Activated CD4-positive, alpha-beta T cell treated with anti-CD3 and anti-CD28 coated beads, Interleukin-2, amount 50 U/mL, for 1 hour (primary cell): ENCODE measurements at regions not wholly inside any gene's neighbourhood (a gene's known extent, or its start where the extent isn't known, plus 50 kb on each side); places are given as distances from the start of the nearest gene placed in this dataset.
"Not testable (repeated sequence)": the region's sequence is repeated elsewhere in the genome, so short reads cannot be mapped to it uniquely, and the experiment has no call there.

ENCODE experiments used
- DNase-seq: peaks from one replicate; pipeline ENCODE4 v3.0.0-alpha.2; 2020

DNA sequence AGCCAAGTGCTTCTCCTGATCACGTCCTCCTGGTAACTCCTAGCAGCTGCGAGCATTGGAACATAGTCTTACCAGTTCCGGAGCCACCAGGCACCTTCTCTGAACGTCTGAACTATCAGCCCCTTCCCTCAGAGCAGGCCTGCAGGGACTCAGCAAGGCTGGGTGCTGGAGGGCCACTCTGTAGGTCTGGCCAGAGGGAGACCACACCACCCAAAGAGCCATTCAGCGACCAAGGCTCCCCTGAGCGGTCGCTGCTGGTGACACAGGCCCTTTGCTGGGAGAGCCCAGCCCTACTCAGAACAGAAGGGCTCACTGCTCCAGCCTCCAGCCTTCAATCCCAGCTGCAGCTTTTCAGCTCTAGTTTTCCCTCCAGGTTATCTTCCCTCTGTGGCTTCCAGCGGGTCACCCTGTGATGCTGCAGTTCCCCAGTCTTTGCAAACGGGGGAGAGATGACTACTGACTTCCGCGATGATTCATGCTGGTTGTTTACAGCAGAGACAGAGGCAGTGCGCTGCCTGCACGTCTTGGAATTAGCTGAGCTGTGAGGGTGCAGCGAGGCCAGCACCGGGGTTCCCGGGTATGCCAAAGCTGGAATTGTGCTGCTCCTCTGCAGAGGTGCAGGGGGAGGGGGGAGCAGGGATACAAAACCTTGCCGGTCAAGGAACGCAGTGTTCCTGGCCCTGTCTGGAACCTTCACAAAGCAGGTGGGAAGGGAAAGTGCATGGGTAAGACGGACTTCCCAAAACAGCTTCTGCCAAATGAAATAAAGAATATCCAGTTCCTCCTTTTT lies 161.4 kb downstream of the LY86 start:
- DNase-seq = no peak

GRCh38 chr6:6750594-6751265 lies 162.2 kb downstream of the LY86 start:
- DNase-seq = no peak

DNA sequence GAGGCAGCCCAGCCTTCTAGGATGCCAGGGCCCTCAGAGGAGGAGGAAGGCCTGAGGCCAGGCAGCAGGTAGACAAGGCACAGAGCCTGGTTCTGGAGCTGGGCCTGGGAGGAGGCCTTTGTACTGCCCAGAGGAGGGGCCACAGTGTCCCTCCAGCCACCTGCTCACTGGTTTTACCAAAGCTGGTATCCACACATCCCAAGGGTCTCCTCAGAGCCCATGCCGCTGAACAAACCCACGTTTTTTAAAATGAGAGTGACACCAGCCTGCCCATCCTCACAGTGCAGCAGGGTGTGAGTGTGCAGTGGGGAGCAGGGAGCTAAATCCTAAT lies 162.7 kb downstream of the LY86 start:
- DNase-seq = no peak

DNA sequence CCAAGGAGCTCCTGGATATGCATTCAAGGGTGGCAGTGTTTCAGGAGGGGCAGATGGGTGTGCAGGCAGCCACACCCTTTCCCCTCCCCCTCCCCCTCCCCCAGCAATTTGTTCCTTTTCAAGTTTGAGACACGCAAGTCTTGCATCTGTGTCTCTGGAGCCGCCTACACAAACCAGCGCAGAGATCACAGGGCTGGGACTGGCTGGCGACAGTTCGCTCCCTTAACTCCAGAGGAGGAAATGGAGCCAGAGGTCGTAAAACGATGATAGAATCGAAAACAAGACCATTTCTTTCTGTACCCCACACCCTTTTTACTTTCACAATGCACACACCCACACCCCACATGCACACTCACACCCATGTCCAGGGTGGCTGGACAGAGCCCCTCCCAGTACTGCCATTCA lies 163.1 kb downstream of the LY86 start:
- DNase-seq = no peak

DNA sequence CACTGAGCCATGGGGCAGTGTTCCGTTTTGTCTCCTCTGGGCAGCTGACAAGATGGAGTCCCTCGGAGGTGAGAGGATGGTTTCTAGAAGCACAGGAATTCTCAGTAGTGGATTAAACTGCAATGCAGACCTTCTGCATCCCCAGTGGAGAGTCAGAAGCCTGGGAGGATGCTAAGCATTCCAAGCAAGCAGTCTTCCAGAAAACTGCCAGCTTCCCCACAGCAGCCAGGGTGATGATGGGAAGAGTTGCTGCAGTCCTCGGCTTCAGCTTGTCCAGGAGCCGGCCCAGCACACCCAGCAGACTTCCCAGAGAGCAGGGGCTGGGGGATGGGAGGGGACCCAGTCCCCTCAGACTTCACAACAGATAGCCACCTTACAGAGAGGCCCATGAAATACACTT lies 163.6 kb downstream of the LY86 start:
- no peak for DNase-seq

GRCh38 chr6:6753301-6753700 lies 164.8 kb downstream of the LY86 start:
- DNase-seq = no peak

- no peak for DNase-seq
Observed at GRCh38 chr6:6756526-6756925, 168.0 kb downstream of the LY86 start.

- no peak for DNase-seq
Observed at GRCh38 chr6:6758546-6758914, 170.0 kb downstream of the LY86 start.

- no peak for DNase-seq
Observed at GRCh38 chr6:6758915-6759654, 170.6 kb downstream of the LY86 start.

GRCh38 chr6:6760002-6760401 lies 171.5 kb downstream of the LY86 start:
- DNase-seq = no peak

DNA sequence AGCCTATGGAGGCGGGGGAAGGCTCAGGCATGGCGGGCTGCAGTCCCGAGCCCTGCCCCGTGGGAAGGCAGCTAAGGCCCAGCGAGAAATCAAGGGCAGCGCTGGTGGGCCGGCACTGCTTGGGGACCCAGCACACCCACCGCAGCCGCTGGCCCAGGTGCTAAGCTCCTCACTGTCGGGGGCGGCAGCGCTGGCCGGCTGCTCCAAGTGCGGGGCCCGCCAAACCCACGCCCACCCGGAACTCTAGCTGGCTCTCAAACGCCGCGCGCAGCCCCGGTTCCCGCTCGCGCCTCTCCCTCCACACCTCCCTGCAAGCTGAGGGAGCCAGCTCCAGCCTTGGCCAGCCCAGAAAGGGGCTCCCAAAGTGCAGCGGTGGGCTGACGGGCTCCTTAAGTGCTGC lies 174.0 kb downstream of the LY86 start:
- not testable (repeated sequence) for DNase-seq

GRCh38 chr6:6764764-6765434 lies 176.4 kb downstream of the LY86 start:
- no peak for DNase-seq

DNA sequence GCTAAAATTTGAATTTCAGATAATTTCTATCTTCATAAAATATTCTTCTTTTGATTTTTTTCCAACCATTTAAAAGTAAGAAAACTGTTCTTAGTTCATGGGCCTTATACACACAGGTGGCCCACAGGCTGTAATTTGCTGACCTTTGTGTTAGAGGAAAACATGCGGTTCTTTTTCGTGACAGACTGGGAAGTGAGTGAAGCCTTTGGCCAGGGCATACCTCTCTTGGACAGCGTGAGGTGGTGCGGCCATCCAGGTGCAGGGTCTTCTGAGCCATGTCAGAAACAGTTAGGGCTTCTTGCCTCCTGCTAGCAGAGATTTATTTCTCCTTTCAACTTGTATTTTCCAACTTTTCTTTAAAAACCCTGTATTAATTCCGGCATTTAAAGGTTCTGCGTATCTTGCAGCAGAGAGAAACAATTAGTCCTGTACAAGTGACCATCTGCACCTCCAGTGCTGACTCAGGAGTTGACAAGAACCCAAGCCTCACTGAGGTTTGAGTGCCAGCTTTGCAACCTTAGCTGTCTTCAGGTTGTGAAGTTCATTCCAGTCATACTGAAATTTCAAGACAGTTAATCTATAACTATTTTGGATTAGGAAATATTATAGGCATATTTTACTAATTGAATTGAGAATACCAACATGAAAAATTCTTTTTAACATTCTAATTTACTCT lies 177.8 kb downstream of the LY86 start:
- DNase-seq = no peak

DNA sequence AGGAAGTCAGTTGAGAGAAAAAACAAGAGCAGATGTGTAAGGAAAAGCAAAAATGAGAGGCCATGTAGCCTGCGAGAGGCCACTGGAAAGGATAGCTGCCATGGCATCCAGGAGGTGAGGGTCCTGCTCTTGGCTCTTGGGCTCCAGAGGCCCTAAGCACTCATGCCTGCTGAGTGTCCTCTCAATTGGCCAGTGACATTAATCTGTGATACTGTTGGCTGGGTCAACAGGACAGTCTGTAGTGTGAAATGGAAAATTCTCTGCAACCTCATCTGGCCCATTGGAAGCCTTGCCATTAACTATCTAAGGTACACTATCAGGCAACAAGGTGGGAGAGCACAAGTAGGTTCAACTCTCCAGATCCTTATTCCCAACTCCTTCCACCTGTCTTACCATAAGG lies 180.9 kb downstream of the LY86 start:
- no peak for DNase-seq

GRCh38 chr6:6771224-6771945 lies 182.9 kb downstream of the LY86 start:
- no peak for DNase-seq

DNA sequence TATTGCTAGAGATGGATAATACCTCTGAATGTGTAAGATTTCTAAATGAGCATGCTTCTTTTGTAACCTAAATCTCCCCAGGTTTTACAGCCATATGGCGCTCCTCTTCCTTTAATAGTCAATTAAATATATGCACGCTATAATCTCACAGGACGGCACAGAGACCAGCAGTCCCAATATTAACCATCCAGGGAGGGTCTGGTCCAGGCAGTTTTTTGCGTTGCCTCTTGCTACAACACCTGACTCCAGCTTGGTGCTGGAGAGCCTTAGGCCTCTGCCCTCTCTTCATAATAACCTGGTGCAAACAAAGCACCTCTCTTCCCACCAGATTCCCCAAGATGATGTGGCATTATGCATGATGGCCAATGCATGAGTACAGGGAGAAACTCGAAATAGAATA lies 183.4 kb downstream of the LY86 start:
- no peak for DNase-seq

GRCh38 chr6:6772751-6773150 lies 184.2 kb downstream of the LY86 start:
- no peak for DNase-seq

DNA sequence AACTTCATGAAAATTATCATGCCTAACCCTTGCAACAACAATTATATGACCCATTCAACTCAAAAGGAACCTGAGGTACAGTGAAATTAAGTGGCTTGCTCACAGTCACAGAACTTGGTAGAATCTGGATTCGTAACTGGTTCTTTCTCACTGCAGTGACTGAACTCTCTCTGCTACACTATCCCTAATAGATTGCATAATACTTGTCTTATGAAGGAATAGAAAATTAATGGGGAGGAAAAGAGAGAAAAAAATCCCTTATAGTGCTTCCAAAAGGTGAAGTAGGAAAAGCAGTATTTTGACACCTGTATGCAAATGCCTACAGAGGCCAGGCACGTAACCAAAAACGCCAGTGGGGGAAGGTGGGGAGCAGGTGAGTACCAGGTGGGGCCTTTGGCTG lies 186.6 kb downstream of the LY86 start:
- DNase-seq = no peak

- no peak for DNase-seq
Observed at GRCh38 chr6:6780231-6780630, 191.7 kb downstream of the LY86 start.

DNA sequence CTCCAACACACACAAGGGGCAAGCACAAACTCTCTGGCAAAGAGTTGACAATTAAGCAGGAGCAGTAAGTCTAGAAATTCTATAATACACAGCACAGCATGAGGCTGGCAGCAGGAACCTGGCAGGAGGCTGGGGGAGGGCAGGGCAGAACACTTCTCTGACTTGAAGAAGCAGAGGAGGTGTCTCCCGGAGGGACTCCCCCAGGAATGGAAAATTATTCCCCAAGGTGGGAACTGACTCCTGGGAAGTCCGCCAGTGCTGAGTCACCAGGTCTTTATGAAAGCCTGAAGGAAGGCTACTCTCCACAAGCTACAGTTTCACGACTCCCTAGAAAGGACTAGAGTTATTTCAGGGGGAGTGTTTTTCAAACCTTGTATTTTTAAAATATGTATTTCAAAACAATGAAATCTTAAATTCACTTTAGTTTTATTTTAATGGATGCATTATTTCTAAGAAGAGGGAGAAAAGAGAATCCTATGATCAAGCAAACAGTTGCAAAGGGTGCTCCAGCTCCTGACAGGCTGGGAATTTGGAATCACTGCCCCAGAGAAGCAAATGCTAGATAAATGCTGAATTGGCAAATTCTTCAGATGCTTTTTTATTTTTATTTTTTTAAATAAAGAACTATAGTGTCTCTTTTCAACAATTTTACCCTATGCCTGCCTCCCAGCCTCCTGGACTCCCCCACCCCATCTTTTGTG lies 192.8 kb downstream of the LY86 start:
- DNase-seq = no peak

DNA sequence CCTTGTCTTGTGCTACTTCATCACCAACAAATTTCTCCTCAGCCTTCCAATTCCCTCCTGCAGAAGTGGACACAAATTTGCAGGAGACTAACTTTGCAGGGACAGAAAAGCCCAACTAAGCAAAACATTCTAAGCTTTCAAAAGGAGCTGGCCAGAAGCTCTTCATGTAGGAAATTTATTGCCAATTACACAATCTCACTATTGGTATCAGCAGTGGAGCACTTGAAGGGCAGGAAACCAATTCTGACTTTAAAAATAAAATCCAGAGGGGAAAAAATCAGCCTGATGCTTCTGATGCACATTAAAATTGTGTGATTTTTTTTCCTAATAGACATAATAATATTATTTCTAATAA lies 193.3 kb downstream of the LY86 start:
- no peak for DNase-seq

GRCh38 chr6:6783721-6784120 lies 195.2 kb downstream of the LY86 start:
- no peak for DNase-seq
